H1 (cell line): ENCODE measurements at regions not wholly inside any gene's neighbourhood (a gene's known extent, or its start where the extent isn't known, plus 50 kb on each side); places are given as distances from the start of the nearest gene placed in this dataset.

Experiments used
- CTCF ChIA-PET: fragments of 300-600 bp; sonication (Branson Sonifier 250); formaldehyde crosslinking; loops from one replicate; lab custom pipeline; 2021; ENCODE audit not compliant: partially characterized antibody; lab: Charles Lee
- POLR2A ChIA-PET: fragments of 300-600 bp; sonication (Branson Sonifier 250); formaldehyde crosslinking; loops from one replicate; lab custom pipeline; 2021; ENCODE audit warnings: inconsistent platforms; ENCODE audit not compliant: partially characterized antibody; lab: Charles Lee
- DNase-seq, 2 experiments: peaks; one replicate each; pipeline versions ENCODE4 v3.0.0 to v3.0.0-alpha.2; 2010 to 2022; ENCODE audit warnings: low spot score in 2 of 2, low read depth in 1 of 2, mixed read lengths in 1 of 2
- FAIRE-seq: peaks from 2 replicates; lab custom pipeline; 2011; peaks lifted over from hg19 to GRCh38; lab: Jason Lieb, UNC
- H2AFZ ChIP-seq: 2 replicates; pipeline ENCODE4 v1.8.1; 2012; ENCODE audit warnings: low read length, inconsistent platforms
- H2AK5ac ChIP-seq: 2 replicates; pipeline ENCODE4 v1.6.1; 2013; ENCODE audit warnings: low read depth, low read length
- H2BK120ac ChIP-seq: replicated peaks from 2 replicates; pipeline ENCODE3; 2013; ENCODE audit warnings: low read depth, low read length, inconsistent platforms
- H2BK12ac ChIP-seq: 2 replicates; pipeline ENCODE4 v1.6.1; 2013; ENCODE audit warnings: low read depth, low read length
- H2BK15ac ChIP-seq: 2 replicates; pipeline ENCODE4 v1.6.1; 2013; ENCODE audit warnings: low read length
- H2BK20ac ChIP-seq: 2 replicates; pipeline ENCODE4 v1.6.1; 2013; ENCODE audit warnings: low read length
- H2BK5ac ChIP-seq: 2 replicates; pipeline ENCODE4 v1.6.1; 2013; ENCODE audit warnings: low read depth, low read length
- H3K14ac ChIP-seq: 2 replicates; pipeline ENCODE4 v1.6.1; 2013; ENCODE audit warnings: inconsistent platforms; ENCODE audit not compliant: insufficient read length
- H3K18ac ChIP-seq: 2 replicates; pipeline ENCODE4 v1.6.1; 2013; ENCODE audit warnings: low read length; ENCODE audit errors: extremely low read depth
- H3K23ac ChIP-seq: 2 replicates; pipeline ENCODE4 v1.6.1; 2013; ENCODE audit warnings: inconsistent platforms; ENCODE audit not compliant: insufficient read length
- H3K23me2 ChIP-seq: 2 replicates; pipeline ENCODE4 v1.6.1; 2013; ENCODE audit warnings: low read depth, low read length
- H3K27ac ChIP-seq: 2 replicates; pipeline ENCODE4 v1.6.1; 2011; ENCODE audit warnings: low read depth, low read length, inconsistent platforms
- H3K27me3 ChIP-seq, 4 experiments: replicated peaks in 1 of 4; 1 replicate in 1 of 4; 2 replicates in 3 of 4; pipeline versions ENCODE4 v1.6.1 to v1.8.1; 2011 to 2013; ENCODE audit warnings: low read length in 3 of 4, mild to moderate bottlenecking in 3 of 4, inconsistent platforms in 2 of 4, mixed read lengths in 2 of 4, moderate library complexity in 1 of 4; ENCODE audit not compliant: control insufficient read depth in 3 of 4, insufficient read depth in 3 of 4; ENCODE audit errors: extremely low read depth in 1 of 4
- H3K36me3 ChIP-seq, 4 experiments: 2 replicates each; pipeline versions ENCODE4 v1.6.1 to v1.8.1; 2011 to 2013; ENCODE audit warnings: mild to moderate bottlenecking in 4 of 4, low read length in 3 of 4, moderate library complexity in 2 of 4, control low read depth in 1 of 4, inconsistent platforms in 1 of 4; ENCODE audit not compliant: insufficient read depth in 4 of 4, control insufficient read depth in 2 of 4
- H3K4ac ChIP-seq: replicated peaks from 2 replicates; pipeline ENCODE3; 2013; ENCODE audit warnings: low read length, low read depth, mixed read lengths, inconsistent platforms; ENCODE audit not compliant: insufficient read length
- H3K4me1 ChIP-seq, 4 experiments: replicated peaks in 1 of 4; 1 replicate in 1 of 4; 2 replicates in 3 of 4; pipeline versions ENCODE4 v1.6.1 to v1.8.1; 2011 to 2013; ENCODE audit warnings: low read length in 3 of 4, inconsistent platforms in 2 of 4, mixed read lengths in 1 of 4; ENCODE audit not compliant: insufficient read depth in 4 of 4, control insufficient read depth in 3 of 4
- H3K4me2 ChIP-seq, 2 experiments: 2 replicates each; pipeline versions ENCODE4 v1.6.1 to v1.8.1; 2011 to 2013; ENCODE audit warnings: low read depth in 2 of 2, low read length in 2 of 2, control low read depth in 1 of 2, inconsistent platforms in 1 of 2, mild to moderate bottlenecking in 1 of 2; ENCODE audit not compliant: insufficient read depth in 1 of 2
- H3K4me3 ChIP-seq, 4 experiments: fragments of 200-600, 300-600 bp in 1 of 4; sonication (generic), shearing (Covaris generic), sonication (Bioruptor Twin) in 1 of 4; 2 replicates each; pipeline versions ENCODE4 v1.5.1 to v1.8.1; 2011 to 2016; ENCODE audit warnings: low read length in 4 of 4, low read depth in 3 of 4, control low read depth in 2 of 4, inconsistent platforms in 2 of 4, mild to moderate bottlenecking in 2 of 4, mixed read lengths in 1 of 4, moderate library complexity in 1 of 4; ENCODE audit not compliant: insufficient read depth in 2 of 4; ENCODE audit errors: extremely low read depth in 1 of 4
- H3K56ac ChIP-seq: replicated peaks from 2 replicates; pipeline ENCODE3; 2013; ENCODE audit warnings: low read depth, mild to moderate bottlenecking, mixed read lengths, low read length, inconsistent platforms; ENCODE audit not compliant: insufficient read length
- H3K79me1 ChIP-seq: 2 replicates; pipeline ENCODE4 v1.6.1; 2013; ENCODE audit warnings: low read depth, low read length, control low read depth
- H3K79me2 ChIP-seq, 2 experiments: 2 replicates each; pipeline versions ENCODE4 v1.6.1 to v1.8.1; 2012 to 2013; ENCODE audit warnings: low read length in 2 of 2, mild to moderate bottlenecking in 2 of 2, inconsistent platforms in 1 of 2; ENCODE audit not compliant: insufficient read depth in 2 of 2, control insufficient read depth in 1 of 2
- H3K9ac ChIP-seq, 4 experiments: replicated peaks in 1 of 4; 1 replicate in 1 of 4; 2 replicates in 3 of 4; pipeline versions ENCODE4 v1.6.1 to v1.8.1; 2011 to 2013; ENCODE audit warnings: low read depth in 3 of 4, low read length in 3 of 4, control low read depth in 2 of 4, mild to moderate bottlenecking in 2 of 4, moderate library complexity in 2 of 4, inconsistent platforms in 1 of 4; ENCODE audit errors: extremely low read depth in 1 of 4
- H3K9me3 ChIP-seq, 2 experiments: 2 replicates each; pipeline versions ENCODE4 v1.6.1 to v1.8.1; 2012 to 2013; ENCODE audit warnings: mild to moderate bottlenecking in 2 of 2, moderate library complexity in 2 of 2, control low read depth in 1 of 2, inconsistent platforms in 1 of 2, low read depth in 1 of 2, low read length in 1 of 2, mixed read lengths in 1 of 2; ENCODE audit not compliant: insufficient read depth in 2 of 2
- H4K20me1 ChIP-seq, 2 experiments: replicated peaks in 1 of 2; 2 replicates each; pipeline versions ENCODE3 to v1.8.1; 2011 to 2013; ENCODE audit warnings: inconsistent platforms in 2 of 2, low read length in 2 of 2, mild to moderate bottlenecking in 1 of 2; ENCODE audit not compliant: insufficient read depth in 2 of 2, control insufficient read depth in 1 of 2
- H4K5ac ChIP-seq: 2 replicates; pipeline ENCODE4 v1.6.1; 2013; ENCODE audit warnings: low read length, low read depth, mixed read lengths, inconsistent platforms; ENCODE audit not compliant: insufficient read length
- H4K8ac ChIP-seq: 2 replicates; pipeline ENCODE4 v1.8.0; 2013; ENCODE audit warnings: mild to moderate bottlenecking, moderate library complexity, low read length, inconsistent platforms; ENCODE audit not compliant: insufficient read depth; ENCODE audit errors: extremely low read depth
- H4K91ac ChIP-seq: replicated peaks from 2 replicates; pipeline ENCODE3; 2013; ENCODE audit warnings: low read length, mixed read lengths, inconsistent platforms; ENCODE audit not compliant: insufficient read length
- CBX8 ChIP-seq: fragments of 300-800, 300-1000 bp; sonication (generic); IDR thresholded peaks from 2 replicates; pipeline ENCODE4 v1.7.1; 2016; ENCODE audit warnings: low read depth, low read length, borderline replicate concordance
- CREB1 ChIP-seq: IDR thresholded peaks from 2 replicates; pipeline ENCODE4 v1.6.1; 2012; ENCODE audit warnings: inconsistent platforms
- POU5F1 ChIP-seq: IDR thresholded peaks from 2 replicates; pipeline ENCODE4 v1.6.1; 2011; ENCODE audit warnings: low read depth, mild to moderate bottlenecking, low read length, moderate library complexity
- RNF2 ChIP-seq: fragments of 200-900, 300-1000 bp; sonication (generic); IDR thresholded peaks from 2 replicates; pipeline ENCODE4 v1.7.1; 2016; ENCODE audit warnings: borderline replicate concordance, low read depth, mild to moderate bottlenecking, antibody characterized with exemption, low read length; ENCODE audit not compliant: poor library complexity, severe bottlenecking; ENCODE audit errors: missing control alignments
- SIRT6 ChIP-seq: IDR thresholded peaks from one replicate; pipeline ENCODE4 v1.7.1; 2012; ENCODE audit warnings: low read length, inconsistent platforms
- SP1 ChIP-seq: IDR thresholded peaks from 2 replicates; pipeline ENCODE4 v1.6.1; 2011; ENCODE audit warnings: low read depth, low read length
- WGBS, 2 experiments: shearing (Covaris generic) in 1 of 2; methylation state at CpG; one replicate each; pipeline versions ENCODE4 v1.1.6 to v1.1.7; 2013 to 2015; ENCODE audit warnings: low lambda C conversion rate in 2 of 2, mixed read lengths in 2 of 2, inconsistent platforms in 1 of 2, low coverage in 1 of 2, missing lambda C conversion rate in 1 of 2; ENCODE audit not compliant: insufficient replicate concordance in 2 of 2, insufficient coverage in 1 of 2, insufficient read length in 1 of 2; ENCODE audit errors: extremely low coverage in 1 of 2, missing lambda C conversion rate in 1 of 2; 5-methylcytosine and 5-hydroxymethylcytosine counted together
- TF ChIP-seq, protein P1 (sequence below): IDR thresholded peaks from 2 replicates; pipeline ENCODE4 v1.6.1; 2011; ENCODE audit warnings: low read length, improper control_type of control experiment
- TF ChIP-seq, protein P2 (sequence below), 3 experiments: IDR thresholded peaks; 1 replicate in 2 of 3; 2 replicates in 1 of 3; pipeline versions ENCODE4 v1.5.1 to v1.6.1; 2011; ENCODE audit warnings: low read length in 3 of 3, mild to moderate bottlenecking in 3 of 3, inconsistent platforms in 2 of 3, low read depth in 1 of 3, moderate library complexity in 1 of 3; ENCODE audit not compliant: insufficient read depth in 1 of 3; ENCODE audit errors: control extremely low read depth in 1 of 3

DNA sequence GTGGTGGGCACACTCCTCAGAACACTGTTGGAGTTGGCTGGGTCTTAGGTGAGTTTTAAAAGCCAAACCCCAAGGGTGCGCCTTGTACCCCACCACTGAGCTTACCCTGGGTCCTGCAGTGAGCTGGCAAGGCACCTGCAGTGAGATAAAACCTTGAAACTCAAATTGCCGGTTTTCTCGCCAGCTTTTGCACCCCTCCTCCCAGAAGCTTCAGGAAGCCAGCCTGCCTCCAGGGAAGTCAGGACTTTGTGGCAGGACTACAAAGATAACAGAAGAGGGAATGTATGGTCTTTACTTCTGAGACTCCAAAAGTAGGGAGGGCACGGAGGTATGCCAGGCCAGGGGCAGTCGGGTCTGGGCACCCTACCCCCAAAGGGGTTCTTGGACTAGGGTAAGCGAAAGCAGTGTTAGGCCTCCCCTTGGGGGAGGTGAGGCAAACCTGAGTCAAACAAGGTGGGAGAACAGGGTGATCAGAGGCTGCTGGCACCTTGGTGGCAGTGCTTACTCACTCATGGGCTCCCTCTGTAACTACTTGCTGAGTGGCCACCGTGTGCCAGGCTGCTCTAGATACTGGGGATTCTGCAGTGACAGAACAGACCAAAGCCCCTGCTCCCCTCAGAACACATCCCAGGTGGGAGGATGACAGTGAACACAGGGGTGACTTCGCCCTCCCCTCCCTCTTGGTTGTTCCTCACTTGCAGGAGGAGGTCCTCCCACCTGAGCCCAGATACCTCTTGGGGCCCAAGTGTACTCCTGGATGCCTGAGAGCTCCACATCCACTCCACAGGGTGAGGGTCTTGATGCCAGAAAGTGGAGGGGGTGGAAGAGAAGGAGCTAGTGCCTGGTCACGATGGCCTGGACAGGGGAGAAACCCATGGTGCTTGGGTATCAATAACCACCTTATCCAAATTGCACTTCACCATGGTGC lies 69.3 kb upstream of the RGPD5 start:
- Histone ChIP-seq H2BK15ac (no peak overlapping the region), H3K23ac (no peak overlapping the region), H3K14ac (no peak overlapping the region), H4K8ac (no peak overlapping the region), H3K4me3 (no peak overlapping the region), H4K5ac (no peak overlapping the region), H2BK20ac (no peak overlapping the region), H3K9ac (no peak overlapping the region), H2BK12ac (no peak overlapping the region), H3K36me3 (no peaks in the 10 kb centered on the region), H3K9me3 (no peaks in the 10 kb centered on the region), H4K91ac (no peak overlapping the region), H3K79me1 (no peaks in the 10 kb centered on the region; the same call in 1 of the 2 replicates), H3K4me1 (no peaks in the 10 kb centered on the region), H3K27me3 (no peaks in the 10 kb centered on the region), H3K27ac (no peak overlapping the region), H2BK120ac (no peak overlapping the region), H2AK5ac (no peak overlapping the region), H3K23me2 (no peaks in the 10 kb centered on the region), H3K4me2 (no peak overlapping the region), H3K56ac (no peak overlapping the region), H3K79me2 (no peaks in the 10 kb centered on the region), H4K20me1 (no peaks in the 10 kb centered on the region), H3K18ac (no peak overlapping the region), H2BK5ac (no peak overlapping the region), H3K4ac (no peak overlapping the region), H2AFZ (0 out of 2 replicates have a peak overlapping the region, but pooled peaks have one; percentile 3)
- DNase-seq, result peak in 1 of 2 experiments; percentile 28
- 90% methylated on average over 6 of the region's 9 CpGs; no CpG with 5 or more reads in 1 of the 2 experiments for WGBS, 2 experiments
- POLR2A ChIA-PET, result no interaction called here
- CTCF ChIA-PET, result interaction anchor here (0.6 to 0.8 kb wide), 2 partner anchors 9 to 178 kb away, joined by 3 read pairs; no protein-coding TSS in a partner anchor
- no peak for FAIRE-seq
- TF ChIP-seq, protein P1, sequence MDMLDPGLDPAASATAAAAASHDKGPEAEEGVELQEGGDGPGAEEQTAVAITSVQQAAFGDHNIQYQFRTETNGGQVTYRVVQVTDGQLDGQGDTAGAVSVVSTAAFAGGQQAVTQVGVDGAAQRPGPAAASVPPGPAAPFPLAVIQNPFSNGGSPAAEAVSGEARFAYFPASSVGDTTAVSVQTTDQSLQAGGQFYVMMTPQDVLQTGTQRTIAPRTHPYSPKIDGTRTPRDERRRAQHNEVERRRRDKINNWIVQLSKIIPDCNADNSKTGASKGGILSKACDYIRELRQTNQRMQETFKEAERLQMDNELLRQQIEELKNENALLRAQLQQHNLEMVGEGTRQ, result no peak
- TF ChIP-seq POU5F1 (no peak), CBX8 (no peak), SIRT6 (no peak), CREB1 (no peak), SP1 (no peak), RNF2 (no peak)
- TF ChIP-seq, protein P2, sequence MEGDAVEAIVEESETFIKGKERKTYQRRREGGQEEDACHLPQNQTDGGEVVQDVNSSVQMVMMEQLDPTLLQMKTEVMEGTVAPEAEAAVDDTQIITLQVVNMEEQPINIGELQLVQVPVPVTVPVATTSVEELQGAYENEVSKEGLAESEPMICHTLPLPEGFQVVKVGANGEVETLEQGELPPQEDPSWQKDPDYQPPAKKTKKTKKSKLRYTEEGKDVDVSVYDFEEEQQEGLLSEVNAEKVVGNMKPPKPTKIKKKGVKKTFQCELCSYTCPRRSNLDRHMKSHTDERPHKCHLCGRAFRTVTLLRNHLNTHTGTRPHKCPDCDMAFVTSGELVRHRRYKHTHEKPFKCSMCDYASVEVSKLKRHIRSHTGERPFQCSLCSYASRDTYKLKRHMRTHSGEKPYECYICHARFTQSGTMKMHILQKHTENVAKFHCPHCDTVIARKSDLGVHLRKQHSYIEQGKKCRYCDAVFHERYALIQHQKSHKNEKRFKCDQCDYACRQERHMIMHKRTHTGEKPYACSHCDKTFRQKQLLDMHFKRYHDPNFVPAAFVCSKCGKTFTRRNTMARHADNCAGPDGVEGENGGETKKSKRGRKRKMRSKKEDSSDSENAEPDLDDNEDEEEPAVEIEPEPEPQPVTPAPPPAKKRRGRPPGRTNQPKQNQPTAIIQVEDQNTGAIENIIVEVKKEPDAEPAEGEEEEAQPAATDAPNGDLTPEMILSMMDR (IDR thresholded peaks at IDR 0.05; ENCODE audit: control extremely low read depth in 1 of 3, insufficient read depth in 1 of 3, low read depth in 1 of 3, low read length in 3 of 3), result no peak
